ENCODE measurements at regions not wholly inside any gene's neighbourhood (a gene's known extent, or its start where the extent isn't known, plus 50 kb on each side); places are given as distances from the start of the nearest gene placed in this dataset.

DNA sequence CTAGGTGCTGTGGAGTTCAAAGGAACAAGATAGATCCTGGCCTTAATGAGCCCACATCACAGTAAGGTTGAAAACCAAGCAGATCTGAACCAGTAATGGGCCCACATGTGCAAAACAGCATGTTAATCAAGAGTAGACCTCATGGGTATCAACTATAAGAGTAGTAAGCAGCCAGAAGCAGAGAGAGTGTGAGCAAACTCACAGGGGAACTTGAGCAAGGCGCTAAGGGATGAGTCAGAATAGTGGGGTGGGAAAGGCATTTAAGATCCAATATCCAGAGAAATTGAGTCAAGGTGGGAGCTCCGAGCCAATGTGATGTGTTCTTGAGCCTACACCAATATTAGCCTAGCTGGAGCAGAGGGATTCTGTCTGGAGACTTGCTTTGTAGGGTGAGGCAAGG lies 52.4 kb upstream of the GJA5 start:
- TF ChIP-seq, protein P1, sequence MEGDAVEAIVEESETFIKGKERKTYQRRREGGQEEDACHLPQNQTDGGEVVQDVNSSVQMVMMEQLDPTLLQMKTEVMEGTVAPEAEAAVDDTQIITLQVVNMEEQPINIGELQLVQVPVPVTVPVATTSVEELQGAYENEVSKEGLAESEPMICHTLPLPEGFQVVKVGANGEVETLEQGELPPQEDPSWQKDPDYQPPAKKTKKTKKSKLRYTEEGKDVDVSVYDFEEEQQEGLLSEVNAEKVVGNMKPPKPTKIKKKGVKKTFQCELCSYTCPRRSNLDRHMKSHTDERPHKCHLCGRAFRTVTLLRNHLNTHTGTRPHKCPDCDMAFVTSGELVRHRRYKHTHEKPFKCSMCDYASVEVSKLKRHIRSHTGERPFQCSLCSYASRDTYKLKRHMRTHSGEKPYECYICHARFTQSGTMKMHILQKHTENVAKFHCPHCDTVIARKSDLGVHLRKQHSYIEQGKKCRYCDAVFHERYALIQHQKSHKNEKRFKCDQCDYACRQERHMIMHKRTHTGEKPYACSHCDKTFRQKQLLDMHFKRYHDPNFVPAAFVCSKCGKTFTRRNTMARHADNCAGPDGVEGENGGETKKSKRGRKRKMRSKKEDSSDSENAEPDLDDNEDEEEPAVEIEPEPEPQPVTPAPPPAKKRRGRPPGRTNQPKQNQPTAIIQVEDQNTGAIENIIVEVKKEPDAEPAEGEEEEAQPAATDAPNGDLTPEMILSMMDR (IDR thresholded peaks at IDR 0.05; ENCODE audit: low read depth, low read length) = no peak
- TF ChIP-seq POLR2A (IDR thresholded peaks at IDR 0.05; ENCODE audit: extremely low read depth, insufficient read length) = no peak

All from NB4 (cell line).